Gastroesophageal sphincter (tissue), 4 donors: ENCODE measurements at regions not wholly inside any gene's neighbourhood (a gene's known extent, or its start where the extent isn't known, plus 50 kb on each side); places are given as distances from the start of the nearest gene placed in this dataset.

Source experiments
- ATAC-seq: fragments of 150-250 bp; one replicate; pipeline ENCODE4 v1.9.1; 2016; ENCODE audit warnings: mild to moderate bottlenecking, moderate library complexity
- H3K27ac ChIP-seq, 4 donors: fragments of 200-600 bp; sonication (generic) in 3 of 4; 1 replicate in 3 of 4; 2 replicates in 1 of 4; pipeline ENCODE4 v1.5.1; 2016 to 2019
- H3K27me3 ChIP-seq: fragments of 200-600 bp; sonication (generic); one replicate; pipeline ENCODE4 v1.5.1; 2019
- H3K36me3 ChIP-seq, 2 donors: fragments of 200-600 bp; sonication (generic); one replicate each; pipeline ENCODE4 v1.5.1; 2019; ENCODE audit warnings: control low read depth in 1 of 2
- H3K4me1 ChIP-seq, 3 donors: fragments of 200-600 bp; sonication (generic); 1 replicate in 2 of 3; 2 replicates in 1 of 3; pipeline ENCODE4 v1.5.1; 2016 to 2019; ENCODE audit warnings: control low read depth in 2 of 3
- H3K4me3 ChIP-seq, 2 donors: fragments of 200-600 bp; sonication (generic); one replicate each; pipeline ENCODE4 v1.5.1; 2019; ENCODE audit warnings: mild to moderate bottlenecking in 1 of 2, moderate library complexity in 1 of 2
- H3K9me3 ChIP-seq, 3 donors: fragments of 200-600 bp; sonication (generic); one replicate each; pipeline ENCODE4 v1.5.1; 2017 to 2019; ENCODE audit warnings: control low read depth in 2 of 3
- CTCF ChIP-seq, 4 experiments: fragments of 200-600 bp in 2 of 4; fragments of 450-650 bp in 2 of 4; sonication (generic) in 1 of 4; IDR thresholded peaks; one replicate each; pipeline ENCODE4 v1.5.1; 2017 to 2019; ENCODE audit warnings: antibody characterized with exemption in 4 of 4, mild to moderate bottlenecking in 2 of 4, moderate library complexity in 2 of 4
- EP300 ChIP-seq: sonication (generic); formaldehyde crosslinking; IDR thresholded peaks from one replicate; pipeline ENCODE4 v1.6.1; 2017; ENCODE audit warnings: antibody characterized with exemption, mild to moderate bottlenecking
- POLR2A ChIP-seq, 2 donors: fragments of 450-650 bp; IDR thresholded peaks; one replicate each; pipeline ENCODE4 v1.6.1; 2017; ENCODE audit warnings: antibody characterized with exemption in 2 of 2, mild to moderate bottlenecking in 2 of 2, moderate library complexity in 1 of 2
- POLR2AphosphoS5 ChIP-seq: sonication (generic); formaldehyde crosslinking; IDR thresholded peaks from one replicate; pipeline ENCODE4 v1.6.1; 2017; ENCODE audit warnings: antibody characterized with exemption
- WGBS, 2 donors: methylation state at CpG; one replicate each; pipeline ENCODE4 v1.1.5; 2018; ENCODE audit warnings: low coverage in 1 of 2; 5-methylcytosine and 5-hydroxymethylcytosine counted together

DNA sequence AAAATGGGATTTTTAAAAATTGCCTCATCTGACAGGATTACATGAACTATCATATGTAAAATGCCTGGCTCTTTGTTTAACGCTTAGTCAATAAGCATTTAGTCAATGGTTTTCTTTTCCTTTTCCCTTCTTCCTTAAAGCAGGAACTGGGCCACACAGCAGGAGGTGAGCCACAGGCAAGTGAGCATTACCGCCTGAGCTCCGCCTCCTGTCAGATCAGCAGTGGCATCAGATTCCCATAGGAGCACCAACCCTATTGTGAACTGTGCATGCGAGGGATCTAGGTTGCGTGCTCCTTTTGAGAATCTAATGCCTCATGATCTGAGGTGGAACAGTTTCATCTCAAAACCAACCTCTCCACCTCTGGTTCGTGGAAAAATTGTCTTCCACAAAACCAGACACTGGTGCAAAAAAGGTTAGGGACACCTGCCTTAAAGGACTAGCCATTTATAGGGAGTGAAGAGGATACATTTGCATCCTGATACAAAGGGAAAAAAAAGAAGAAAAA, 306.1 kb downstream of the FBXW7 start:
- Histone ChIP-seq H3K9me3 (no peaks in the 10 kb centered on the region), H3K4me1 (no peaks in the 10 kb centered on the region), H3K36me3 (no peaks in the 10 kb centered on the region), H3K27me3 (no peaks in the 10 kb centered on the region), H3K27ac (no peak overlapping the region), H3K4me3 (no peak overlapping the region)
- TF ChIP-seq POLR2AphosphoS5 (no peak), POLR2A (IDR thresholded peaks at IDR 0.05) (no peak), EP300 (no peak), CTCF (IDR thresholded peaks at IDR 0.05) (no peak)
- WGBS, 2 donors, result 81 to 100% methylated on average over 1 to 2 of the region's 6 CpGs
- no peak for ATAC-seq

- ATAC-seq, result no peak
- Histone ChIP-seq H3K4me3 (no peak overlapping the region), H3K27ac (no peak overlapping the region), H3K9me3 (peaks cover 0 to 3% (median 0%) of the 10 kb centered on the region in 3 donors), H3K36me3 (no peaks in the 10 kb centered on the region), H3K4me1 (no peaks in the 10 kb centered on the region), H3K27me3 (no peaks in the 10 kb centered on the region)
- TF ChIP-seq POLR2A (IDR thresholded peaks at IDR 0.05) (no peak), CTCF (IDR thresholded peaks at IDR 0.05) (no peak), EP300 (no peak), POLR2AphosphoS5 (no peak)
- WGBS, 2 donors, result 100% methylated on average over 1 of the region's 1 CpG
Measured at GRCh38 chr4:152225680-152226079, 310.2 kb downstream of the FBXW7 start.

GRCh38 chr4:152224721-152225420, 311.0 kb downstream of the FBXW7 start:
- WGBS, 2 donors, result 90% methylated on average over 6 of the region's 6 CpGs; no CpG with 5 or more reads in 1 of the 2 donors
- Histone ChIP-seq H3K27ac (no peak overlapping the region), H3K9me3 (peaks cover 0 to 3% (median 0%) of the 10 kb centered on the region in 3 donors), H3K27me3 (no peaks in the 10 kb centered on the region), H3K4me1 (no peaks in the 10 kb centered on the region), H3K4me3 (no peak overlapping the region), H3K36me3 (no peaks in the 10 kb centered on the region)
- TF ChIP-seq EP300, result no peak
- no peak for TF ChIP-seq CTCF (IDR thresholded peaks at IDR 0.05)
- TF ChIP-seq POLR2AphosphoS5, result no peak
- no peak for TF ChIP-seq POLR2A (IDR thresholded peaks at IDR 0.05)
- no peak for ATAC-seq

DNA sequence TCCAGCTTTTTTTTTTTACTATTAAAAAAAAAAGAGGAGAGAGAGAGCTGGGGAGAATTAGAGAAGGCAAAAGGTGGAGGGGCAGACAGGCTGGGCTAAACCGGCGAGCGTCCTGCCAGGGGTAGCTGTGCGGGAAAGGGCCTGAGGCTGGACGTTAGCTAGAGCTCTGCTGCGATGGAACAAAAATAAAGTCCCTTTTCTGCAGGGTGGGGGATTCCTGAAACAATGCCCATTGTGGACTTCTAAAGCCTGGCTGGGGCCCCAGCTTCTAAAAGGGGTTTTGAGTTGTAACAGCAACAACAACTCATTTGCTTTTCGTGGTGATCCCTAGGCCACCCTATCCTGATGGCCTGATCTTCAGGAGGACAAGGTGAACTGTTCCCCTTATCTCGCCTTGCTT, 311.7 kb downstream of the FBXW7 start:
- no peak for ATAC-seq
- Histone ChIP-seq H3K27ac (no peak overlapping the region), H3K27me3 (no peaks in the 10 kb centered on the region), H3K4me1 (no peaks in the 10 kb centered on the region), H3K4me3 (no peak overlapping the region), H3K9me3 (peaks cover 0 to 3% (median 0%) of the 10 kb centered on the region in 3 donors), H3K36me3 (no peaks in the 10 kb centered on the region)
- 67 to 74% methylated on average over 2 of the region's 8 CpGs for WGBS, 2 donors
- no peak for TF ChIP-seq EP300
- TF ChIP-seq POLR2AphosphoS5, result no peak
- no peak for TF ChIP-seq CTCF (IDR thresholded peaks at IDR 0.05)
- TF ChIP-seq POLR2A (IDR thresholded peaks at IDR 0.05), result no peak

GRCh38 chr4:152223600-152223999, 312.3 kb downstream of the FBXW7 start:
- no peak overlapping the region for H3K4me3 ChIP-seq
- no peak for ATAC-seq
- H3K4me1 ChIP-seq, result no peaks in the 10 kb centered on the region
- 82 to 88% methylated on average over 3 of the region's 4 CpGs for WGBS, 2 donors
- no peaks in the 10 kb centered on the region for H3K27me3 ChIP-seq
- H3K27ac ChIP-seq, result no peak overlapping the region
- H3K36me3 ChIP-seq, result no peaks in the 10 kb centered on the region
- TF ChIP-seq POLR2A (IDR thresholded peaks at IDR 0.05), result no peak
- no peak for TF ChIP-seq EP300
- no peak for TF ChIP-seq POLR2AphosphoS5
- TF ChIP-seq CTCF (IDR thresholded peaks at IDR 0.05), result no peak
- H3K9me3 ChIP-seq, result peaks cover 0 to 3% (median 0%) of the 10 kb centered on the region in 3 donors
